CD4-positive, alpha-beta T cell (primary cell): ENCODE measurements at regions not wholly inside any gene's neighbourhood (a gene's known extent, or its start where the extent isn't known, plus 50 kb on each side); places are given as distances from the start of the nearest gene placed in this dataset.

Experiments
- ATAC-seq: fragments of 200-7000 bp; cut with Tn5 transposase; one replicate; pipeline ENCODE4 v1.10.0; 2022; ENCODE audit warnings: mild to moderate bottlenecking; ENCODE audit not compliant: poor library complexity
- CTCF ChIA-PET: fragments of 350-600 bp; sonication (Branson Sonifier 250); formaldehyde crosslinking; loops from one replicate; lab custom pipeline; 2021; ENCODE audit warnings: antibody characterized with exemption, inconsistent platforms; lab: Charles Lee
- POLR2A ChIA-PET: fragments of 350-600 bp; sonication (Branson Sonifier 250); formaldehyde crosslinking; loops from one replicate; lab custom pipeline; 2021; ENCODE audit warnings: antibody characterized with exemption, inconsistent platforms; lab: Charles Lee
- DNase-seq, 14 experiments: peaks; one replicate each; pipeline ENCODE4 v3.0.0-alpha.2; 2013 to 2020; ENCODE audit warnings: mixed read lengths in 2 of 14
- H3K27ac ChIP-seq, 2 donors: one replicate each; pipeline versions ENCODE4 v1.5.1 to v1.7.0; 2013; ENCODE audit warnings: low read length in 2 of 2, low read depth in 1 of 2, mild to moderate bottlenecking in 1 of 2
- H3K27me3 ChIP-seq, 2 experiments: 1 replicate in 1 of 2; 2 replicates in 1 of 2; pipeline versions ENCODE4 v1.6.1 to v1.7.0; 2013; ENCODE audit warnings: low read length in 2 of 2, control low read depth in 1 of 2, mild to moderate bottlenecking in 1 of 2, moderate library complexity in 1 of 2; ENCODE audit not compliant: insufficient read depth in 2 of 2, control insufficient read depth in 1 of 2
- H3K36me3 ChIP-seq: one replicate; pipeline ENCODE4 v1.6.1; 2013; ENCODE audit warnings: low read length, control low read depth; ENCODE audit not compliant: insufficient read depth
- H3K4me1 ChIP-seq: one replicate; pipeline ENCODE4 v1.6.1; 2013; ENCODE audit warnings: low read length, control low read depth; ENCODE audit not compliant: insufficient read depth
- H3K4me3 ChIP-seq: one replicate; pipeline ENCODE4 v1.5.1; 2013; ENCODE audit warnings: mild to moderate bottlenecking, low read length, moderate library complexity
- H3K9me3 ChIP-seq, 2 experiments: 1 replicate in 1 of 2; 2 replicates in 1 of 2; pipeline versions ENCODE4 v1.6.1 to v1.7.0; 2013; ENCODE audit warnings: low read length in 2 of 2, mild to moderate bottlenecking in 2 of 2, control low read depth in 1 of 2, moderate library complexity in 1 of 2; ENCODE audit not compliant: control insufficient read depth in 1 of 2, insufficient read depth in 1 of 2
- H3K27ac Mint-ChIP-seq: one replicate; pipeline ENCODE4 v1.8.0; 2020; ENCODE audit warnings: mixed read lengths
- H3K27me3 Mint-ChIP-seq: one replicate; pipeline ENCODE4 v1.8.0; 2021; ENCODE audit warnings: mixed read lengths
- H3K36me3 Mint-ChIP-seq: one replicate; pipeline ENCODE4 v1.8.0; 2021; ENCODE audit warnings: low read depth, mixed read lengths
- H3K4me1 Mint-ChIP-seq: one replicate; pipeline ENCODE4 v1.8.0; 2021; ENCODE audit warnings: low read depth, mixed read lengths
- H3K4me3 Mint-ChIP-seq: one replicate; pipeline ENCODE4 v1.8.0; 2020; ENCODE audit warnings: mild to moderate bottlenecking, mixed read lengths
- H3K9me3 Mint-ChIP-seq: one replicate; pipeline ENCODE4 v1.8.0; 2020; ENCODE audit warnings: mixed read lengths
- intact Hi-C, 2 experiments: fragments of 100-400 bp; cut with DNase I in 1 of 2; cut with micrococcal nuclease in 1 of 2; formaldehyde crosslinking; loops; one replicate each; pipeline versions ENCODE4 v1.15.1 to v1.9.0; 2023 to 2025; cut with DNase I, micrococcal nuclease
- TF ChIP-seq, protein P1 (sequence below): fragments of 200-600 bp; IDR thresholded peaks from one replicate; pipeline ENCODE4 v1.8.0; 2022; ENCODE audit warnings: antibody characterized with exemption, mild to moderate bottlenecking

DNA sequence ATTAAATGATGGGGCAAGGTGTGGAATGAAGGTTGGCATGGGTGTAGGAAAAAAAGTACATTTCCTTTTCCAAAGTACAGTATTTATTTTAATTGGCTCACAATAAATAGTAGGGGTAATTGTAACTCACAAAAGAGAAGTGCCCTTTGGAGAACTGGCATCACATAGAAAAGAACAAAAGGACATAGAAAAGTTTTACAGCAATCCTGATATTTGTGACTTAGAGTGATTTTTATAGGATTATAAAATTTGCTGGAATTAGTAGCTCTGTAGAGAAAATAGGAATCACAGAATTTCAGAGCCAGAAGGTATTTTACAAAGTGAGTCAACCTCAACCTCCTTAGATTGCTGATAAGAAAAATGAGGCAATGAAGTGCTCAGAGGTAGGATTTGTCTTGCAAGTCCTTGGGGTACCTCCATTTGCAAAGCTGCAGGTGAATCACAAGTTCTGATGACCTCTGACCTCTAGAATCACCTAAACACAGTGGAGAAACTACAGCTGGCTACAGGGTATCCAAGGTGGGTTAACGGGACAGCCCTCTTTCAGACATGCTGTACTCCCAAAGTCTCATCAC lies 133.6 kb downstream of the SOCS6 start:
- Histone ChIP-seq H3K27me3 (no peaks in the 10 kb centered on the region), H3K4me1 (peaks cover 2% of the 10 kb centered on the region), H3K9me3 (no peaks in the 10 kb centered on the region), H3K4me3 (no peak overlapping the region), H3K36me3 (no peaks in the 10 kb centered on the region), H3K27ac (no peak overlapping the region)
- ChIA-PET POLR2A (no interaction called here), CTCF (no interaction called here)
- TF ChIP-seq, protein P1, sequence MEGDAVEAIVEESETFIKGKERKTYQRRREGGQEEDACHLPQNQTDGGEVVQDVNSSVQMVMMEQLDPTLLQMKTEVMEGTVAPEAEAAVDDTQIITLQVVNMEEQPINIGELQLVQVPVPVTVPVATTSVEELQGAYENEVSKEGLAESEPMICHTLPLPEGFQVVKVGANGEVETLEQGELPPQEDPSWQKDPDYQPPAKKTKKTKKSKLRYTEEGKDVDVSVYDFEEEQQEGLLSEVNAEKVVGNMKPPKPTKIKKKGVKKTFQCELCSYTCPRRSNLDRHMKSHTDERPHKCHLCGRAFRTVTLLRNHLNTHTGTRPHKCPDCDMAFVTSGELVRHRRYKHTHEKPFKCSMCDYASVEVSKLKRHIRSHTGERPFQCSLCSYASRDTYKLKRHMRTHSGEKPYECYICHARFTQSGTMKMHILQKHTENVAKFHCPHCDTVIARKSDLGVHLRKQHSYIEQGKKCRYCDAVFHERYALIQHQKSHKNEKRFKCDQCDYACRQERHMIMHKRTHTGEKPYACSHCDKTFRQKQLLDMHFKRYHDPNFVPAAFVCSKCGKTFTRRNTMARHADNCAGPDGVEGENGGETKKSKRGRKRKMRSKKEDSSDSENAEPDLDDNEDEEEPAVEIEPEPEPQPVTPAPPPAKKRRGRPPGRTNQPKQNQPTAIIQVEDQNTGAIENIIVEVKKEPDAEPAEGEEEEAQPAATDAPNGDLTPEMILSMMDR: no peak
- H3K36me3 Mint-ChIP-seq: no peaks in the 10 kb centered on the region
- H3K9me3 Mint-ChIP-seq: no peaks in the 10 kb centered on the region
- intact Hi-C loops: no loop called here
- no peak overlapping the region for H3K27ac Mint-ChIP-seq
- peaks cover 7% of the 10 kb centered on the region for H3K27me3 Mint-ChIP-seq
- no peak for ATAC-seq
- DNase-seq: no peak
- H3K4me3 Mint-ChIP-seq: no peak overlapping the region
- H3K4me1 Mint-ChIP-seq: no peaks in the 10 kb centered on the region

DNA sequence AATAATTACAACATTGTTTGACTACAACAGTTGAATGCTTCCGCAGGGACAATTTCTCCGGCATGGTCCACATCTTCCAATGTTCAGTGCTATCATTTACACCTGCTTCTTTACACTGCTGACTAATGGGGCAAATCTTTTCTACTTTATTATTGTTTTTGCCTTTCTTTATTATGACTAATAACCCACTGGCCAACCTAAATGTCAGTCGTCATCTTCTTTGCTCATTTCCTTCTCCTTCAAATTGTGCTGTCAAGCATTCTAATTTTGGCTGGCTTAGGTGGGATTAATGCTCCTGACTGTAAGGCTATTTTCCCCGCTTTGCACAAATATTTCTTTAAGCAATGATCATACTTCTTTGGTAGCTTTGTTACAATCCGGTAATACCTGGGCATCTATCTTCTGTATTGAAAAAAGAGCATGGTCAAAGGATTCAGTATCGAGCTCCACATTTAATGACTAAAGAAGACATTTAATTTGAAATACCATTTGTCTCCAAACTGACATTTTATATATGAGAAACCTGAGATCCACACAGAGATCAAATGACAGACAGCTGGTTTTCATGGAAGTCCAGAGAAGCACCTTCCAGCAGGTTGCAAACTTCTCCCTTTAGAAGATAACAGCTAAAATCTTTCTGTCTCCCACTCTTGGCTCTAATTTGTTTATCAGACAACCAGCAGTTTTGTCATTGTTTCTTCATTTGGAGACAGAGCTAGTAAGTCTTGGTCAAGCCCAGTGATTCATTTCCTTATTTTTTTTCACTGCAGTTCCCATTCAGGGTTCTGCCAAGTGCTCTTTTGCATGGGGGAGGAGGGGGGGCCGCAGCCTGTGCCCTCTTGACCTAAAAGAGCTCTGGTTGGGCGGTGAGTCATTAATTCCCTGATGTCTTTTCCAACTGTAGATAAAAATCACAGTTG lies 132.9 kb downstream of the SOCS6 start:
- no peak overlapping the region for H3K27ac Mint-ChIP-seq
- Histone ChIP-seq H3K27me3 (no peaks in the 10 kb centered on the region), H3K4me3 (no peak overlapping the region), H3K27ac (no peak overlapping the region), H3K9me3 (no peaks in the 10 kb centered on the region), H3K36me3 (no peaks in the 10 kb centered on the region), H3K4me1 (peaks cover 2% of the 10 kb centered on the region)
- no peak overlapping the region for H3K4me3 Mint-ChIP-seq
- peak in 3 of 14 experiments; percentile 18 to 68 (median 61) for DNase-seq
- TF ChIP-seq, protein P1: no peak
- H3K4me1 Mint-ChIP-seq: no peaks in the 10 kb centered on the region
- no peaks in the 10 kb centered on the region for H3K36me3 Mint-ChIP-seq
- POLR2A ChIA-PET: no interaction called here
- ATAC-seq: no peak
- CTCF ChIA-PET: no interaction called here
- intact Hi-C loops: no loop called here
- no peaks in the 10 kb centered on the region for H3K9me3 Mint-ChIP-seq
- peaks cover 8% of the 10 kb centered on the region for H3K27me3 Mint-ChIP-seq

DNA sequence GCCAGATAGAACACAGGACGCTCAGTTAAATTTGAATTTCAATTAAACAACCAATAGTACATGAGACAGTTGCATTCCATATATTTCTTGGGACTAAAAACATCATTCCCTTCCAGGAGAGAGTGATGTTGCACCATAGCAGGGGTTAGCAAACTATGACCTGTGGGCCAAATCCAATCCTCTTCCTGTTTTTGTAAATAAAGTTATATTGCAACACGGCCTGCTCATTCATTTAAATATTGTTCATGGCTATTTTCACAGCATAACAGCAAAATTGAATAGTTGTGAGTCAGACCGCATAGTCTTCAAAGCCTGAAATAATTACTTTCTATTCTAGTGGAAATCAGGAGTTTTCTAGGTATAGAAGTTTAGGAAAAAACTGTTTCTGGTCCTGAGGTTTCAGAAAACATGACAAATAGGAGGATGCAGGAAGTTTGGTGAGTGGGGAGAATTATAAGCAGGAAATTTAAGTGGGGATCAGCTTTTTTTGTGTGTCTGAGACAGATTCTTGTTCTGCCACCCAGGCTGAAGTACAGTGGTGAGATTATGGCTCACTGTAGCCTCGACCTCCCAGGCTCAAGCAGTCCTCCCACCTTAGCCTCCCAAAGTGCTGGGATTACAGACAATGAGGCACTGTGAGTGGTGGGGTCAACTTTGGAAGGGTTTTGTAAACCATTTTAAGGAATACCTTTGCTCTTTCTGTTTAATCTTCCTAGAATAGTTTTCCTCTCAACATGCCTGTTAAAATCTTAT lies 131.5 kb downstream of the SOCS6 start:
- Histone ChIP-seq H3K4me1 (peaks cover 2% of the 10 kb centered on the region), H3K36me3 (no peaks in the 10 kb centered on the region), H3K27ac (no peak overlapping the region), H3K9me3 (no peaks in the 10 kb centered on the region), H3K4me3 (no peak overlapping the region), H3K27me3 (no peaks in the 10 kb centered on the region)
- H3K36me3 Mint-ChIP-seq: no peaks in the 10 kb centered on the region
- ATAC-seq: no peak
- intact Hi-C loops: no loop called here
- no peaks in the 10 kb centered on the region for H3K9me3 Mint-ChIP-seq
- H3K27me3 Mint-ChIP-seq: peaks cover 11% of the 10 kb centered on the region
- CTCF ChIA-PET: no interaction called here
- H3K4me1 Mint-ChIP-seq: no peaks in the 10 kb centered on the region
- POLR2A ChIA-PET: no interaction called here
- DNase-seq: peak in 2 of 14 experiments; percentile 31 to 41
- no peak overlapping the region for H3K27ac Mint-ChIP-seq
- TF ChIP-seq, protein P1: no peak
- H3K4me3 Mint-ChIP-seq: no peak overlapping the region
